Epithelial cell of esophagus (primary cell): ENCODE measurements at regions not wholly inside any gene's neighbourhood (a gene's known extent, or its start where the extent isn't known, plus 50 kb on each side); places are given as distances from the start of the nearest gene placed in this dataset.
"Not testable (repeated sequence)": the region's sequence is repeated elsewhere in the genome, so short reads cannot be mapped to it uniquely, and the experiment has no call there.

Experiments used
- DNase-seq: peaks from one replicate; pipeline ENCODE4 v3.0.0; 2010; ENCODE audit warnings: low read depth
- H3K4me3 ChIP-seq: 2 replicates; pipeline ENCODE4 v1.5.1; 2011; ENCODE audit warnings: mild to moderate bottlenecking, low read length, control low read depth
- TF ChIP-seq, protein P1 (sequence below): IDR thresholded peaks from 2 replicates; pipeline ENCODE4 v1.5.1; 2011; ENCODE audit warnings: low read depth, mild to moderate bottlenecking, low read length, control low read depth, inconsistent platforms; ENCODE audit not compliant: insufficient read depth; ENCODE audit errors: missing control alignments

DNA sequence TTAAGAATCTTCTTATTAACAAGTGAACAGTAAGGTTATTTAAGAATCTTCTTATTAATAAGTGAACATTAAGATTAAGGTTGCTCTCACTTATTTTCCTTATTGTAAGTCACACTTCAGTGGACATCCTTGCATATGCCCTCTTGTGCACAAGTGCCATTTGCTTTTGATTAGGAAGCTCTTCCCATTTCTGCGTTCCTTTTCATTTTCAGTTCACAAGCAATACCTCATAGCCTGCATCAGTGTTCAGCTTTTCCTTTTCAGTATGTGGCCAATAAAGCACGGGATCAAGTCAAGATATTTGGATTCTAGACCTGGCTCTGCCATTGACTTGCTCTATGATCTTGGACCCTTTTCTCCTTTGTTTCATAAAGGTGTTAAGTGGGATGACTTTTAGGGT lies 158.7 kb downstream of the DISP1 start:
- TF ChIP-seq, protein P1, sequence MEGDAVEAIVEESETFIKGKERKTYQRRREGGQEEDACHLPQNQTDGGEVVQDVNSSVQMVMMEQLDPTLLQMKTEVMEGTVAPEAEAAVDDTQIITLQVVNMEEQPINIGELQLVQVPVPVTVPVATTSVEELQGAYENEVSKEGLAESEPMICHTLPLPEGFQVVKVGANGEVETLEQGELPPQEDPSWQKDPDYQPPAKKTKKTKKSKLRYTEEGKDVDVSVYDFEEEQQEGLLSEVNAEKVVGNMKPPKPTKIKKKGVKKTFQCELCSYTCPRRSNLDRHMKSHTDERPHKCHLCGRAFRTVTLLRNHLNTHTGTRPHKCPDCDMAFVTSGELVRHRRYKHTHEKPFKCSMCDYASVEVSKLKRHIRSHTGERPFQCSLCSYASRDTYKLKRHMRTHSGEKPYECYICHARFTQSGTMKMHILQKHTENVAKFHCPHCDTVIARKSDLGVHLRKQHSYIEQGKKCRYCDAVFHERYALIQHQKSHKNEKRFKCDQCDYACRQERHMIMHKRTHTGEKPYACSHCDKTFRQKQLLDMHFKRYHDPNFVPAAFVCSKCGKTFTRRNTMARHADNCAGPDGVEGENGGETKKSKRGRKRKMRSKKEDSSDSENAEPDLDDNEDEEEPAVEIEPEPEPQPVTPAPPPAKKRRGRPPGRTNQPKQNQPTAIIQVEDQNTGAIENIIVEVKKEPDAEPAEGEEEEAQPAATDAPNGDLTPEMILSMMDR: no peak
- H3K4me3 ChIP-seq: no peak overlapping the region
- DNase-seq: no peak

DNA sequence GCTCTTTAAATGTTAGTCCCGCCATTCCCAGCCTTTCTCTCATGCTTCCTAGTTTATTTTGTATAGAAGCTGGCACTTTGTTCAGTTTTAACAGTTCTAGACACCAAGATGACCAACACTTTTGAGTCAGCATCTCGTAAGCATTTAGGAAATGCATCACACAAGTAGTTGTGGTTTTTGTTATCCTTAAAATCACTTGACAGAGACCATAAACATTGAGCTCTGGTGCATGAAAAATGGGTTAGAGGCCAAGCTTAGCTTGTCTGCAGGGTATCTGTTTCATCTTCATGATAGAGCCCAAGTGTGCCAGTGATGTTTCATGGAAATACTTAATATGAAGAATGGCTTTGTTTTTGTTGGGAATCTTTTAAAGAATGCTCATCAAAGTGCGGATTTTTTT lies 159.7 kb downstream of the DISP1 start:
- TF ChIP-seq, protein P1: no peak
- DNase-seq: peak; percentile 15
- H3K4me3 ChIP-seq: no peak overlapping the region

DNA sequence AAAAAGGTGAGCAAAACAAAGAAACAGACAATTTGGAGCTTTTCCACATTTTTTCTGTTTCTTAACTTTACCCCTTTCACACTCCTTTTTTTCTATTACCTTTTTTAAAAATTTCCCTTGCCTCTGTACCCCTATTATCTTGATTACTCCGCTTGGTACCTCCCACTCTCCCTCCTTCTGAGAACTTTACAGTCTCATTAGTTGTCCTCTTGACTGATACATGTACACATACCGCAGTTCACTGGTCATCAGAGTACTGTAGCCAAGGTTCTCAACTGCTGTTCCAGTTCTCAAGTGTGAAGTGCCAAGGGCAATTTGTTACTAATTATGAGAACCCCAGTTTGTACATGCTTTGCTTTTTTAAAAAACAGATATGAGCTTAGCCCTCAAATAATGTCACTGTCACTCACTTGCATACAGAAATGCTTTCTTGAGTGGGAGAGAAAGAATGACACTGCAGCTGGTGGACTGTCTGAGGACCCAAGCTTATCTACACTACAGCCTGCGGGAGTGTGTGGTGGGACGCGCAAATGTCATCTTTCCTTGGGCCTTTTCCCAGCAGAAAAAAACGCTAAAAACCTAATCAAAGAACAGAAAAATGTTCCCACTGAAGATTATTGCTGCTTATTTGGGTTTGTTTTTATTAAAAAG lies 160.8 kb downstream of the DISP1 start:
- DNase-seq: no peak
- H3K4me3 ChIP-seq: no peak overlapping the region
- TF ChIP-seq, protein P1: no peak

DNA sequence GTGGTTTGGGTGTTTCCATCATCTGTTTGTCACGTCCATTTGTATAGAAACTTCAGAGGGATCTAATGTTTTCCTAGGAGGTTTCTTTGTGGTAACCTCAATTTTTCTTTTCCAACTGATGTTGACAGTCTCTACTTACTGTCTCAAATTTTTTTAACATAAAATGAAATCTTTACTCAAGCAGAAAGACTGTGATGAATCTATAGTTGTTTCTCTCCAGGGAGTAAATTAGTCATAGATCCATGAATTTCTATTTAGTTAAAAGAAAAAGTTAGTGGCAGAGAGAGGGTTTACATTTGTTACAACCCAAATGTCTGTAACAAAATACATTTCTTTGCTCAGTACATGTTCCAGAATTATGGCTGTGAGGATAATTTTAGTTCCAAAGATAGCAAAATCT lies 161.6 kb downstream of the DISP1 start:
- no peak for DNase-seq
- TF ChIP-seq, protein P1: no peak
- no peak overlapping the region for H3K4me3 ChIP-seq

DNA sequence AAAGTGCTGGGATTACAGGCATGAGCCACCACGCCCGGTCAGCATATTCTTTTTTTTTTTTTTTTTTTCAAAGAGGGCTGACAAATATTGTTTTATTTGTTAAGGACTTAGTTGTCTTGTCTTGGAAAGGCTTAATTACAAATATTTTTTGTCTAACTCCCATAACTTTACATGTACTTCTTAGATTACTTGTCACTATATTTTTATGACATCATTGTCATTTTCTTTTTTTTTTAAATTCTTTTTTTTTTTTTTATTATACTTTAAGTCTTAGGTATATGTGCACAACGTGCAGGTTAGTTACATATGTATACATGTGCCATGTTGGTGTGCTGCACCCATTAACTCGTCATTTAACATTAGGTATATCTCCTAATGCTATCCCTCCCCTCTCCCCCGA lies 162.5 kb downstream of the DISP1 start:
- DNase-seq: not testable (repeated sequence)

DNA sequence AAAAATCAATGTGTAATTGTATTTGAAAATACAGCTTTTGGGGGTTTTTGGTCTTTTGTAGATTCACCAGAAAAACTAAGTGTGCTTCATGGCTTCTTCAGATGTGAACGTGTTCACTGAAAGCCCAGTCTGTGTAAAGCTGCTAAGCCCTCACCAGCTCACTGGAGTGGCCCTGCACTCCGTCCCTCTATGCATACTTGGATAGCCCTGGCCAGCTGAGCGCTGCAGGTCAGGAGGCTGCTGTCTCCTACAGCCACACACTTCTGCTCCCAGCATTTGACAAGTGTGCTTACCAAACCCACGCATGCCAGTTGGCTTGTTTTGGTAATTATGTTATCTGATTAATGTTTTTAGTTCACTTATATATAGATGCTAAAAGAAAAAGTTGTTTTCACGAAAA lies 163.5 kb downstream of the TLR5 start:
- TF ChIP-seq, protein P1: no peak
- no peak overlapping the region for H3K4me3 ChIP-seq

More for the DNA sequence above, 162.5 kb downstream of the DISP1 start:
- H3K4me3 ChIP-seq: not testable (repeated sequence)

DNA sequence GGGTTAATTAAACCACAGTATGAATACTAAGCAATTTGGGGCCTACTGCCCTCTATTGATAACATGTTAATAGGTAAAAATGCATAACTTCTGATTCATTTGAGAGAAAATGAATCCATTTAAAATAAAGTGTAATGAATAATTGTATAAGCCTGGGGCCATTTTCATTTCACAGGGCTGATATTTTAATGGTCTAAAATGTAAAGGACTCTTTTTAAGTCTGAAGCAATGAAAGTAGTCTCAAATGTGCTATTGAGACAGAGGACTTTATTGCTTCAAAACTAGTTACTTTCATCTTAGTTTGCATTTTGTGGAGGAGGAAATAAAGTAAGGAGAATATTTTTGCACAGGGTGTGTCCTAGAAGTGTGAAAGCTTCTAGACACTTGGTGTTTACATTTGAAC lies 155.4 kb downstream of the TLR5 start:
- TF ChIP-seq, protein P1: no peak
- DNase-seq: no peak
- H3K4me3 ChIP-seq: no peak overlapping the region

More for the DNA sequence above, 163.5 kb downstream of the TLR5 start:
- no peak for DNase-seq
